ENCODE measurements at regions not wholly inside any gene's neighbourhood (a gene's known extent, or its start where the extent isn't known, plus 50 kb on each side); places are given as distances from the start of the nearest gene placed in this dataset.

GRCh38 chr12:116368196-116369194, 91.0 kb upstream of the MED13L start:
- TF ChIP-seq CTCF (conservative IDR thresholded peaks at IDR 0.05; ENCODE audit: low read depth, low read length) = no peak
- no peak for TF ChIP-seq POLR2A (IDR thresholded peaks at IDR 0.05; ENCODE audit: low read depth, low read length)
- no peak for TF ChIP-seq CEBPB (IDR thresholded peaks at IDR 0.05; ENCODE audit: low read depth, low read length)
- TF ChIP-seq RAD21 (IDR thresholded peaks at IDR 0.05; ENCODE audit: low read length) = no peak
- TF ChIP-seq MAFK (IDR thresholded peaks at IDR 0.05; ENCODE audit: low read depth, low read length) = no peak
- TF ChIP-seq MAZ (IDR thresholded peaks at IDR 0.05; ENCODE audit: borderline replicate concordance, low read depth, low read length) = no peak
- no peak for TF ChIP-seq SMC3 (IDR thresholded peaks at IDR 0.05; ENCODE audit: low read depth, low read length)
- no peak for TF ChIP-seq NFE2L2 (IDR thresholded peaks at IDR 0.05; ENCODE audit: low read depth, low read length)
- TF ChIP-seq CHD1 (IDR thresholded peaks at IDR 0.05; ENCODE audit: low read depth, low read length) = no peak
- TF ChIP-seq RFX5 (IDR thresholded peaks at IDR 0.05; ENCODE audit: low read depth, low read length) = no peak
- no peak for TF ChIP-seq FOS (IDR thresholded peaks at IDR 0.05; ENCODE audit: low read depth, low read length)
- TF ChIP-seq USF2 (IDR thresholded peaks at IDR 0.05; ENCODE audit: low read depth, low read length) = no peak
- no peak for TF ChIP-seq MXI1 (IDR thresholded peaks at IDR 0.05; ENCODE audit: borderline replicate concordance, low read depth, low read length)
- TF ChIP-seq BHLHE40 (IDR thresholded peaks at IDR 0.05; ENCODE audit: low read depth, low read length) = no peak

Measured in IMR-90 (cell line).